HUES64 (cell line): ENCODE measurements at regions not wholly inside any gene's neighbourhood (a gene's known extent, or its start where the extent isn't known, plus 50 kb on each side); places are given as distances from the start of the nearest gene placed in this dataset.

Source experiments
- H3K27ac ChIP-seq: 2 replicates; pipeline ENCODE4 v1.7.0; 2013; ENCODE audit warnings: low read depth, low read length, inconsistent platforms
- H3K27me3 ChIP-seq: 2 replicates; pipeline ENCODE4 v1.6.1; 2013; ENCODE audit warnings: mild to moderate bottlenecking, low read length; ENCODE audit not compliant: insufficient read depth
- H3K36me3 ChIP-seq: 2 replicates; pipeline ENCODE4 v1.6.1; 2013; ENCODE audit warnings: mild to moderate bottlenecking, low read length; ENCODE audit not compliant: insufficient read depth
- H3K4me1 ChIP-seq: 2 replicates; pipeline ENCODE4 v1.6.1; 2013; ENCODE audit warnings: mild to moderate bottlenecking, low read length, moderate library complexity; ENCODE audit not compliant: insufficient read depth
- H3K4me3 ChIP-seq: 2 replicates; pipeline ENCODE4 v1.5.1; 2013; ENCODE audit warnings: mild to moderate bottlenecking, low read length, moderate library complexity
- H3K9ac ChIP-seq: 2 replicates; pipeline ENCODE4 v1.6.1; 2013; ENCODE audit warnings: mild to moderate bottlenecking, low read depth, low read length
- H3K9me3 ChIP-seq: 2 replicates; pipeline ENCODE4 v1.6.1; 2013; ENCODE audit warnings: low read depth, low read length; ENCODE audit not compliant: insufficient read depth
- WGBS: fragments of 150-250, 120-280 bp; methylation state at CpG from one replicate; pipeline ENCODE4 v1.1.7; 2013; ENCODE audit warnings: missing lambda C conversion rate; 5-methylcytosine and 5-hydroxymethylcytosine counted together

DNA sequence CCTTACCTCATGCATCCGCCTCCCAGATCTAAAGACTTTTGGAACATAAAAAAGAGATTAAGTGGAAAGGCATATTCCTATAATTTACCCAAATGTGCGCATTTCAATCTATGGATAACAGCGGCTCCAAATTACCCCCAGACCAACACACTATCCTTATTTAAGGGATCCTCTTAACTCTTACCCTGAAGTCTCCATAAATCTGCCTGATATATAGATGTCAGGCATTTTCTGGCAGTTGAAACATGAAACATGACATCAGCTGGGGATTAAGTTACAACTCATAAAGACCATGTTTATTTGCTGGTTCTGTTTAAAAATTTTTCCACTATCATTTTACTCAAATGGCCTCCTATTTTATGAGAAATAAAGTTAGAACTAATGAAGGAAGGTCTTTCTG, 478.5 kb upstream of the SALL1 start:
- H3K4me3 ChIP-seq, result no peak overlapping the region
- WGBS, result 79% methylated on average over 2 of the region's 3 CpGs
- H3K27ac ChIP-seq, result no peak overlapping the region
- no peaks in the 10 kb centered on the region for H3K9me3 ChIP-seq
- no peaks in the 10 kb centered on the region for H3K36me3 ChIP-seq
- peaks cover 20% of the 10 kb centered on the region for H3K4me1 ChIP-seq
- H3K27me3 ChIP-seq, result peaks cover 50% of the 10 kb centered on the region
- no peak overlapping the region for H3K9ac ChIP-seq

DNA sequence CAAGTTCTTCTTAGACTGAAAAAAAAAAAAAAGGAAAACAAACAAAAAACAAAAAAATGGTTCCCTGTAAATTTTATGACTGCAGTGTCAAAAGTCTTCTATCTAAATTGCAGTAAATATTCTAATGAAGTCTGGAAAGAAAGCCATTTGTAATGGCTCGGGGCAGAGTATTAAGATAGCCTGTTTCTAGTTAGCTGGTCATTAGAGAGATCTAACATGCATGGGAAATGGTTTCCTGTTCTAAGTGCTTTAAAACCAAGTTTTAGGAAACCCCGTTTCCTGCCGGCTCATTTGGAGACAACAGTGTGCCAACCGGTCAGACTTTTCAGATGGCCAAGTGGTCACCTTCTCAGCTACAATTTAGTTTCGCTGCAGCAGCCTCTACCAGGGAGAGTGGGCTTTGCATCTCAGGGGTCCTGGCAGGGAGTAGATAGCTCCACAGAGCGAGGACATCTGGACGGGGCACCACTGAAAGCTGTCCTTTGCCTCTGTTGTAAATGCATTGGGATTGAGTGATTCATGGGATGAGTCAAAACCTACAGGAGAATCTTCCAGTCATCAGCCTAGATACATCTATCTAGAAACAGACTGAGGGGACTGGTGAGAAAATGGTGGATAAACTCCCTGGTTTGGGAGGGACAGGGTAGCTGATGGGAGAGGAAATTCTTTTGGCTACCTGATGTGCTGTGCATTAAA, 473.2 kb upstream of the SALL1 start:
- H3K36me3 ChIP-seq, result no peaks in the 10 kb centered on the region
- no peak overlapping the region for H3K9ac ChIP-seq
- no peaks in the 10 kb centered on the region for H3K9me3 ChIP-seq
- peaks cover 12% of the 10 kb centered on the region; the same call in 1 of the 2 replicates for H3K4me1 ChIP-seq
- no peak overlapping the region for H3K4me3 ChIP-seq
- 89% methylated on average over 7 of the region's 7 CpGs for WGBS
- peaks cover 17% of the 10 kb centered on the region for H3K27me3 ChIP-seq
- H3K27ac ChIP-seq, result no peak overlapping the region

DNA sequence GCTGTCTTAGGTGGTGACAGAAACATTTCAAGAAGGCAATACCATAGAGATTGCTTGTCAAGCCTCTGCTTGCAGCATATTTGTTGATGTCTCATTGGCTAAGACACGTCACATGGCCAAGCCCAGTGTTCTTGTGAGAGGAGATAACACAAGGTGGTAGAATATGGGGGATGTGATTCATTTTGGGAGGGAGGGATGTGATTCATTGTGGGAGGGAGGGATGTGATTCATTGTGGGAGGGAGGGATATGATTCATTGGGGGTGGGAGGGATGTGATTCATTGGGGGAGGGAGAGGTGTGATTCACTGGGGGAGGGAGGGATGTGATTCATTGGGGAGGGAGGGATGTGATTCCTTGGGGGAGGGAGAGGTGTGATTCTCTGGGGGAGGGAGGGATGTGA, 470.5 kb upstream of the SALL1 start:
- H3K4me1 ChIP-seq, result peaks cover 12% of the 10 kb centered on the region; the same call in 1 of the 2 replicates
- H3K27me3 ChIP-seq, result no peaks in the 10 kb centered on the region
- 91% methylated on average over 1 of the region's 1 CpG for WGBS
- no peaks in the 10 kb centered on the region for H3K36me3 ChIP-seq
- no peak overlapping the region for H3K27ac ChIP-seq
- H3K9ac ChIP-seq, result no peak overlapping the region
- H3K9me3 ChIP-seq, result no peaks in the 10 kb centered on the region
- H3K4me3 ChIP-seq, result no peak overlapping the region

DNA sequence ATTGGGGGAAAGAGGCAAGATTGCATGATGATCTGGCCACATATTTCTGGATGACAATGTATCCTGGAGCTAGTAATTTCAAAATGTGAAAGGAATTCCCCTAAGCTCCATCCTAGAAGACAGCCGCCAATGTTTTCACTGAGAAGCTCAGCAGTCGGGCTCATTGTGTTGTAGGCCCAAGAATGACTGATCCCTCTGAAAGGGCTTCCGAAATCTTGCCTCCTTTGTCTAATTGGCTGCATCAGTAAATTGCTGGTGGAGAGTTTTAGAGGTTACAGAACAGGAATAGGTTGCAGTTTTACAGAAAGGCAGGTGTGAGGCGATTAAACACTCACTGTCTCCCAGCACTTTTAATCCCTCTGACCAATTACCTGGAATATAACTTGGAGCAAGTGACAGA, 464.1 kb upstream of the SALL1 start:
- Histone ChIP-seq H3K4me1 (peaks cover 27% of the 10 kb centered on the region; the same call in 1 of the 2 replicates), H3K9ac (no peak overlapping the region), H3K9me3 (no peaks in the 10 kb centered on the region), H3K4me3 (no peak overlapping the region), H3K36me3 (no peaks in the 10 kb centered on the region), H3K27me3 (no peaks in the 10 kb centered on the region), H3K27ac (no peak overlapping the region)
- WGBS, result 72% methylated on average over 4 of the region's 4 CpGs

DNA sequence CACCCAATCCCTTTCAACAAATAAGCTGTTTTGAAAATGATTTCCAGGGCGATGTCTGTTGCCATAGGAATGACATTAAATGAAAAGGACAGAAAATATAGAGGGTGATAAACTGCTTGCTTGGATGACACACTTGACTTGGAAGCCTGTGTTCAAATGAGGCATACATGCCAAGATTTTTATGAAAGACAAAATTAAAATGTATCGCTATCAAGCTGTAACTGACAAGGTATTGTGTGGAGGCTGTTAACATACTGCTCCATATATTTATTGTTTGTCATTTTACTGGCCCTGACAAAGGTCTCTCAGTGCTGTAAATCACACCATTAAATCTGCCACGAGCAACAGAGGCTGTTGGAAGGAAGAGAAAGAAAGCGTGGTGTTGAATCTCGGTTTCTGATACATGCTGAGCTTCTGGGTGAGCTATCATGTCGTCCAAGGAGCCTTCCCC, 456.2 kb upstream of the SALL1 start:
- WGBS, result 87% methylated on average over 6 of the region's 6 CpGs
- H3K27ac ChIP-seq, result no peak overlapping the region
- no peak overlapping the region for H3K4me3 ChIP-seq
- H3K27me3 ChIP-seq, result no peaks in the 10 kb centered on the region
- no peaks in the 10 kb centered on the region for H3K36me3 ChIP-seq
- no peaks in the 10 kb centered on the region for H3K4me1 ChIP-seq
- H3K9ac ChIP-seq, result no peak overlapping the region
- H3K9me3 ChIP-seq, result no peaks in the 10 kb centered on the region

DNA sequence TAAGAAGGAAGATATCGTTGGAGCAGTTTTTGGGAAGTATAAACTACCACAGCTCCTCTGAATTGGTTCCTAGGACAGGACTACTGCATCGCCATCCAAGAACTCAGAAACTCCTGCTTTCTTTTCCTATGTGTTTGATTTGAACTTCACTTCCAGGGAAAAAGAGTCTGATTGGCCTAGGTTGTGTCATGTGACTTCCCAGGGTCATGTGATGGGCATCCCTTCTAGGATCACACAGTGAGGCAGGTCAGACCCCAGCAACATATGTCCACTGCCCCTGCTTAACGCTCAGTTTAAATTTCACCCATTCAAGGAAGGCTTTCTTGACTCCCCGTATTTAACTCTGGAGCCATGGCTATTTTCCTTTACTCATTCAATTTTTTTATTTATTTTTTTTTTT, 445.2 kb upstream of the SALL1 start:
- H3K4me3 ChIP-seq, result no peak overlapping the region
- 92% methylated on average over 4 of the region's 4 CpGs for WGBS
- no peak overlapping the region for H3K27ac ChIP-seq
- H3K36me3 ChIP-seq, result no peaks in the 10 kb centered on the region
- H3K9me3 ChIP-seq, result peaks cover 6% of the 10 kb centered on the region; the same call in 1 of the 2 replicates
- no peaks in the 10 kb centered on the region for H3K27me3 ChIP-seq
- peaks cover 14% of the 10 kb centered on the region for H3K4me1 ChIP-seq
- H3K9ac ChIP-seq, result no peak overlapping the region

DNA sequence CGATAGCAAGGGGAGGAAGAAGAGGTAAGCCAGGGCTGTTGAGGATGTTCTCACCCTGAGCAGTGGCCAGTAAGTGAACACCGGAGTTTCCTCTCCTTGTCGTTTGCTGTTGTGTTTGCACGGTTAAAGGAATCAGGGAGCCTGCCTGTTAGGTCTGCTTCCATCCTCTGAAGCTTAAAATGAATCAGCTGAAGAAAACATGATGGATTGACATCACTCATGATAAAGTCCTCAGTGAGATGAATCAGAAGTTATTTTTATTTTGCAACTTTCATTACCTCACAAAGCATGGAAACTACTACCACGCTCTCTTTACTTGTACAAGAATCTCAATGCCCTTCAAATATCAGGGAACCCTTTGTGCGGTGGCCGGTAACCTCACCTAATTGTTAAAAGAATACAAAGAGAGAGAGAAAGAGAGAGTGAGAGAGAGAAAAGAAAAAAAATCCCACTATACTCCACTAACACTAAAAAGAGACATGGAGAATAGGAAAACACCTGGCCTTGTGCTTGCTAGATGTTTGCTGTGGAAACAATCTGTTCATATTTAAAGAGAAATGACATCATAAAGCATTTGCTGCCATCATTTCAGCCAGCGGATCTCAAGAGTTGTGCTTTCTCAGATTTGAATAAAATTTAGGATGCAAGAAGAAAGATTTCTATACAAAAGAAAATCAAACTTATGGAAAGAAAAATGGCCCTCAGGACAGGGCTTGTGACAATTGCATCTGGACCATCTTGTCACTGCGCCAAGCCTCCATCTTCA, 441.6 kb upstream of the SALL1 start:
- WGBS, result 87% methylated on average over 6 of the region's 9 CpGs
- Histone ChIP-seq H3K9ac (no peak overlapping the region), H3K27ac (no peak overlapping the region), H3K27me3 (no peaks in the 10 kb centered on the region), H3K4me3 (no peak overlapping the region), H3K36me3 (no peaks in the 10 kb centered on the region), H3K9me3 (no peaks in the 10 kb centered on the region; the same call in 1 of the 2 replicates), H3K4me1 (peaks cover 15% of the 10 kb centered on the region)

DNA sequence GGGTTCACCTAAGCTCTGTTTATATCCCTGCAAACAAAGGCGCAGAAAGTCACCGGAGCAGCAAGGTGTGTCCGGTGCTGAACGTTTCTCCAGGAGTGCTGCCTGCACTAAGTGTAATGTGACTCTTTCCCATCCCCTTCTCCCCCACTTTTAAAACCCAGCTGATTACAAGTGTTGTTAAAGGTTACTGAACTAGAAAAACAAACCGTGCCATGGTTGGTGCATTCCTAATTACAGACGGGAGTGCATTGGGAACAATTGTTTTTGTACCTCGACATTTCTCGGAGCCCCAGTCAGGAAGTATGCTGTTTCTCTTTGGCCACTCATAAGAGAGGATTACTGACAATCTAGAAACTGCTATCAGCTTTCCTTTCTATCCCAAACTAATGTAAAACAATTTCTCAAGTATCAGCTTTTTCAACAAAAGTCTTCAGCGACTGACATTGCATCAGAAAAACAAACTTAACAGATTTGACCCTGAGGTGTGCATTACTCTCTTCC, 441.0 kb upstream of the SALL1 start:
- Histone ChIP-seq H3K36me3 (no peaks in the 10 kb centered on the region), H3K27me3 (no peaks in the 10 kb centered on the region), H3K4me3 (no peak overlapping the region), H3K4me1 (peaks cover 15% of the 10 kb centered on the region), H3K9ac (no peak overlapping the region), H3K9me3 (no peaks in the 10 kb centered on the region), H3K27ac (no peak overlapping the region)
- WGBS, result 73% methylated on average over 9 of the region's 9 CpGs

DNA sequence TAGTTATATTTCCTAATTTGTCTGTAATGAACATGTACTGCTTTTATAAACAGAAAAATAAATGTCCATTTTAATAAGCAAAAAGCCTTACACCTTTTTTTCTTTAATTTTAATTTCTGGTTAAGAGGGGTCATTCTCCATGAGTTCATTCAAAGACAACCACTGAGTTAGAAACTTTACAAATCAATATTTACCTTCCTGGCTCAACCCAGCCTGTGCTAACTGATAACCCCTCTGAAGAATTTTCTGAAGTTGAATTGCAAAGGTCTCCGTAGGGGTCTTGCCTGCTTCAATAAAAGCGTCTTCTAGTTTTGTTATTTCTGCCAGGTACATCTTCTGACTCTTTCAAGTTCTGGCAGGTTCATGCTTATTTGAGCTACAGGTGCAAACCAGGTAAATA, 440.4 kb upstream of the SALL1 start:
- H3K4me1 ChIP-seq, result peaks cover 15% of the 10 kb centered on the region
- no peak overlapping the region for H3K4me3 ChIP-seq
- H3K9me3 ChIP-seq, result no peaks in the 10 kb centered on the region
- no peak overlapping the region for H3K9ac ChIP-seq
- H3K36me3 ChIP-seq, result no peaks in the 10 kb centered on the region
- 30% methylated on average over 2 of the region's 2 CpGs for WGBS
- H3K27me3 ChIP-seq, result no peaks in the 10 kb centered on the region
- no peak overlapping the region for H3K27ac ChIP-seq

DNA sequence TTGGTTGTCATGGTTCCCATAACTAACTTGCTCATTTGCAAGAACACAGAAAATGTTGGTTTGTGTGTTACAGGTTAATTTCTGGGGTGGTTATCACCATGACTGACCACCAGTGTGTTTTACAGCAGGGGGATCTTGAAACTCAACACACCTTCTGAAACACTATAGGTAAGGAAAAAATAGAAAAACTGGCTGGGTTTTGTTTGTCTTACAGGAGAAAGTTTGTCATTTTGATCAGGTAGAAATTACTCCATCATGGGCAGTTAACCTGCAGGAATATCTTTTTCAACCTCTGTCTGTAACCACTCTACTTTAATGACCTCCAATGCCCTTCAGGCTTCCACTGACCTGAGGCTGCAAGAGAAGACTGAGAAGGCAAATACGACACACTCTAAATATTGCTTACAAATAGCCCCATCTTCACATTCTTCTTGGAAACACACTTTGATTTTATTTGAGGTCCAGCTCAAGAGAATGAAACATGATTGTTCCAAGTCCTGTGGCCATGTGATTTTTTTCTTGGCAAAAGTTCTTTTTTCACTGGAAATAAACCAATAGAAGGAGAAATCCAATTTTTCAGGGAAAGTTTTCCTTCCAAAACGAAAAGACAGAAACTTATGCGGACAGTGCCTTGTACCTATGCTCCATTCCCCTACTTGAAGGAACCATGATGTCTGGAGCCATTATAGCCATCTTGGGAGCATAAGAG, 428.7 kb upstream of the SALL1 start:
- Histone ChIP-seq H3K4me1 (peaks cover 16% of the 10 kb centered on the region), H3K27ac (no peak overlapping the region), H3K9me3 (no peaks in the 10 kb centered on the region), H3K4me3 (no peak overlapping the region), H3K36me3 (no peaks in the 10 kb centered on the region), H3K9ac (no peak overlapping the region), H3K27me3 (no peaks in the 10 kb centered on the region)
- 93% methylated on average over 3 of the region's 3 CpGs for WGBS
